ENCODE measurements at regions not wholly inside any gene's neighbourhood (a gene's known extent, or its start where the extent isn't known, plus 50 kb on each side); places are given as distances from the start of the nearest gene placed in this dataset.

- POLR2A ChIA-PET (ENCODE audit: unreplicated experiment), result no interaction called here
- no peak overlapping the region for H4K8ac ChIP-seq (ENCODE audit: low read depth in 2 of 2, low read length in 2 of 2)
- WGBS, 2 experiments (ENCODE audit: extremely low coverage in 2 of 2, insufficient read length in 1 of 2), result no CpG with 5 or more reads among the region's 6 CpGs
- H2BK5ac ChIP-seq (ENCODE audit: low read depth, low read length, poor library complexity, severe bottlenecking), result no peak overlapping the region
- in situ Hi-C loops (cut with MboI; ENCODE audit: low sequenced_read_pairs), result loop anchor here (10.0 to 25.0 kb wide), 4 partner anchors 433 to 1194 kb away; no protein-coding TSS in a partner anchor
- no peak overlapping the region for H3K18ac ChIP-seq (ENCODE audit: low read depth, low read length)
- ATAC-seq (ENCODE audit: low read depth), result no peak
- H2BK15ac ChIP-seq (ENCODE audit: low read depth, low read length), result no peak overlapping the region
- H2AK5ac ChIP-seq (ENCODE audit: low read depth, low read length), result no peak overlapping the region
- H3K23ac ChIP-seq (ENCODE audit: low read depth, low read length), result no peak overlapping the region; the same call in 1 of the 2 replicates
- DNase-seq, result no peak
- H3K36me3 ChIP-seq (ENCODE audit: control insufficient read depth, insufficient read depth, low read length), result no peaks in the 10 kb centered on the region
- no peak overlapping the region for H3K4me3 ChIP-seq (ENCODE audit: insufficient read depth, low read depth, low read length)
- no peak overlapping the region for H3K4ac ChIP-seq (ENCODE audit: low read depth, low read length)
- H3K9me1 ChIP-seq (ENCODE audit: insufficient read depth, low read length), result no peaks in the 10 kb centered on the region
- H3K14ac ChIP-seq (replicated peaks; ENCODE audit: low read depth, low read length), result no peak overlapping the region
- no peaks in the 10 kb centered on the region for H3K79me1 ChIP-seq (ENCODE audit: low read depth in 1 of 2, low read length in 2 of 2)
- no peak overlapping the region for H2AFZ ChIP-seq (replicated peaks; ENCODE audit: low read length, poor library complexity)
- H3K9me3 ChIP-seq (ENCODE audit: control insufficient read depth, insufficient read depth, low read length), result no peaks in the 10 kb centered on the region
- no peak overlapping the region for H2AK9ac ChIP-seq (replicated peaks; ENCODE audit: low read depth, low read length, poor library complexity)
- H2BK120ac ChIP-seq (ENCODE audit: low read depth, low read length), result no peak overlapping the region
- no peak overlapping the region for H3K27ac ChIP-seq (ENCODE audit: insufficient read depth, low read length)
- H3K27me3 ChIP-seq (ENCODE audit: control insufficient read depth, insufficient read depth, low read length), result peaks cover 8% of the 10 kb centered on the region
- dilution Hi-C loops (cut with HindIII; ENCODE audit: low sequenced_read_pairs, unreplicated experiment), result no loop called here
- H2BK20ac ChIP-seq (ENCODE audit: low read depth, low read length), result no peak overlapping the region
- no peak for TF ChIP-seq ELK1 (IDR thresholded peaks at IDR 0.05; ENCODE audit: borderline replicate concordance, low read depth, low read length)
- TF ChIP-seq RAD21 (IDR thresholded peaks at IDR 0.05; ENCODE audit: low read length), result no peak
- no peak for TF ChIP-seq CEBPB (IDR thresholded peaks at IDR 0.05; ENCODE audit: low read depth, low read length)
- no peak for TF ChIP-seq MAZ (IDR thresholded peaks at IDR 0.05; ENCODE audit: borderline replicate concordance, low read depth, low read length)
- no peak for TF ChIP-seq POLR2A (IDR thresholded peaks at IDR 0.05; ENCODE audit: low read depth, low read length)
- TF ChIP-seq RFX5 (IDR thresholded peaks at IDR 0.05; ENCODE audit: low read depth, low read length), result no peak
- TF ChIP-seq BHLHE40 (IDR thresholded peaks at IDR 0.05; ENCODE audit: low read depth, low read length), result no peak
- TF ChIP-seq, protein P1, sequence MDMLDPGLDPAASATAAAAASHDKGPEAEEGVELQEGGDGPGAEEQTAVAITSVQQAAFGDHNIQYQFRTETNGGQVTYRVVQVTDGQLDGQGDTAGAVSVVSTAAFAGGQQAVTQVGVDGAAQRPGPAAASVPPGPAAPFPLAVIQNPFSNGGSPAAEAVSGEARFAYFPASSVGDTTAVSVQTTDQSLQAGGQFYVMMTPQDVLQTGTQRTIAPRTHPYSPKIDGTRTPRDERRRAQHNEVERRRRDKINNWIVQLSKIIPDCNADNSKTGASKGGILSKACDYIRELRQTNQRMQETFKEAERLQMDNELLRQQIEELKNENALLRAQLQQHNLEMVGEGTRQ (IDR thresholded peaks at IDR 0.05; ENCODE audit: low read depth, low read length), result no peak
- TF ChIP-seq RCOR1 (IDR thresholded peaks at IDR 0.05; ENCODE audit: insufficient replicate concordance, low read length), result no peak
- TF ChIP-seq MAFK (IDR thresholded peaks at IDR 0.05; ENCODE audit: low read depth, low read length), result no peak
- TF ChIP-seq, protein P2, sequence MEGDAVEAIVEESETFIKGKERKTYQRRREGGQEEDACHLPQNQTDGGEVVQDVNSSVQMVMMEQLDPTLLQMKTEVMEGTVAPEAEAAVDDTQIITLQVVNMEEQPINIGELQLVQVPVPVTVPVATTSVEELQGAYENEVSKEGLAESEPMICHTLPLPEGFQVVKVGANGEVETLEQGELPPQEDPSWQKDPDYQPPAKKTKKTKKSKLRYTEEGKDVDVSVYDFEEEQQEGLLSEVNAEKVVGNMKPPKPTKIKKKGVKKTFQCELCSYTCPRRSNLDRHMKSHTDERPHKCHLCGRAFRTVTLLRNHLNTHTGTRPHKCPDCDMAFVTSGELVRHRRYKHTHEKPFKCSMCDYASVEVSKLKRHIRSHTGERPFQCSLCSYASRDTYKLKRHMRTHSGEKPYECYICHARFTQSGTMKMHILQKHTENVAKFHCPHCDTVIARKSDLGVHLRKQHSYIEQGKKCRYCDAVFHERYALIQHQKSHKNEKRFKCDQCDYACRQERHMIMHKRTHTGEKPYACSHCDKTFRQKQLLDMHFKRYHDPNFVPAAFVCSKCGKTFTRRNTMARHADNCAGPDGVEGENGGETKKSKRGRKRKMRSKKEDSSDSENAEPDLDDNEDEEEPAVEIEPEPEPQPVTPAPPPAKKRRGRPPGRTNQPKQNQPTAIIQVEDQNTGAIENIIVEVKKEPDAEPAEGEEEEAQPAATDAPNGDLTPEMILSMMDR (conservative IDR thresholded peaks at IDR 0.05; ENCODE audit: low read depth, low read length), result no peak
- no peak for TF ChIP-seq MXI1 (IDR thresholded peaks at IDR 0.05; ENCODE audit: borderline replicate concordance, low read depth, low read length)
- no peak overlapping the region for H4K5ac ChIP-seq (ENCODE audit: low read depth, low read length)
- no peak overlapping the region for H4K91ac ChIP-seq (ENCODE audit: insufficient read depth, low read depth, low read length)
- no peaks in the 10 kb centered on the region for H3K4me1 ChIP-seq (ENCODE audit: control insufficient read depth, insufficient read depth, low read length)
- intact Hi-C loops (cut with micrococcal nuclease), result loop anchor here (10.0 kb wide), 1 partner anchor 634 kb away; no protein-coding TSS in a partner anchor
- BruUV-seq (replicated peaks), result no TSS peak
- H4K20me1 ChIP-seq (ENCODE audit: insufficient read depth, low read length), result no peaks in the 10 kb centered on the region
- no peak overlapping the region for H3K9ac ChIP-seq (ENCODE audit: low read depth, low read length)
- H3K56ac ChIP-seq (ENCODE audit: extremely low read depth, insufficient read depth, low read length), result no peak overlapping the region
- no peak overlapping the region for H3K4me2 ChIP-seq (ENCODE audit: low read depth, low read length)
- CTCF ChIA-PET, result no interaction called here
Observed at GRCh38 chr9:19920401-19920800, 131.6 kb upstream of the SLC24A2 start.
